NCI-H748 (cell line): ENCODE measurements at regions not wholly inside any gene's neighbourhood (a gene's known extent, or its start where the extent isn't known, plus 50 kb on each side); places are given as distances from the start of the nearest gene placed in this dataset.
"Not testable (repeated sequence)": the region's sequence is repeated elsewhere in the genome, so short reads cannot be mapped to it uniquely, and the experiment has no call there.

Source experiments
- DNase-seq: peaks from one replicate; lab custom pipeline; 2025; ENCODE audit not compliant: unreplicated experiment; lab: John Stamatoyannopoulos, UW

GRCh38 chr14:38357557-38357956 lies 101.7 kb upstream of the CLEC14A start:
- DNase-seq, result no peak

DNA sequence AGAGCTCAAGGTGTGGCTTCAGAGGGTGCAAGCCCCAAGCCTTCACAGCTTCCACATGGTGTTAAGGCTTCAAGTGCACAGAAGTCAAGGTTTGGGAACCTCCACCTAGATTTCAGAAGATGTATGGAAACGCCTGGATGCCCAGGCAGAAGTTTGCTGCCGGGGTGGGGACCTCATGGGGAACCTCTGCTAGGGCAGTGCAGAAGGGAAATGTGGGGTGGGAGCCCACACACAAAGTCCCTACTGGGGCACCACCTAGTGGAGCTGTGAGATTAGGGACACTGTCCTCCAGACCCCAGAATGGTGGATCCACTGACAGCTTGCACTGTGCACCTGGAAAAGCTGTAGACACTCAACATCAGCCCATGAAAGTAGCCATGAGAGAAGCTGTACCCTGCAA lies 99.6 kb upstream of the CLEC14A start:
- DNase-seq, result not testable (repeated sequence)

DNA sequence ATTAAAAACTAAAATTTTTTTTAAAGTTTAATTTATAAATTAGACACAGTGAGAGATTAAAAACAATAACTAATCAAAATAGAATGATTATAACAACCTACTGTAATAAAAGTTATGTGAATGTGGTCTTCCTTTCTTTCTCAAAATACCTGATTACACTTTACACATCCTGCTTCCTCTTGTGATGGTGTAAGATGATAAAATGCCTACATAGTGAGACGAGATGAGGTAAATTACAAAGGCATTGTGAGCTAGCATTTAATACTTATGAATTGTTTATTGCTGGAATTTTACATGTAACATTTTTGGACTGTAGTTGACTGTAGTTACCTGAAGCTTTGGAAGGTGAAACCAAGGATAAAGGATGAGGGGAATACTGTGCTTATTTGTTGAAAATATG lies 94.2 kb upstream of the CLEC14A start:
- no peak for DNase-seq

DNA sequence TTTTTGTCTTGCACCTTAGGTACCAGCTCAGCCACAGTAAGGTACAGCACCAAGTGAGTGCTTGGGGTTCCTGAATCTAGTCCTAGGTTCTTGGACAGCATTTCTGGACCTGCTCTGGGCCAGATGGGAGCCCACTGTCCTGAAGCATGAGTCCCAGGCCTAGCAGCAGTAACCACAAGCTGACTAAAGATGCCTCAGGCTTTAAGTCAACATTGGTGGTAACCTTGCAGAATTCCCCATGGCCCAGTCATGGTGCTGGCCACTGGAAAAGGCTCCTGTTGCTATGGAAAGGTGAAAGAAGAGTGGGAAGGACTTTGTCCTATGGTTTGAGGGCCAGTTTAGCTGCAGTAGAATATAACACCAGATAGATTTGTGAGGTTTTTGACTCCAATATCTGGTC lies 86.9 kb upstream of the CLEC14A start:
- DNase-seq, result no peak

- DNase-seq, result no peak
These were observed 83.8 kb upstream of the CLEC14A start for GRCh38 chr14:38339696-38340095.

- no peak for DNase-seq
These were observed 80.4 kb upstream of the CLEC14A start for GRCh38 chr14:38336298-38336697.

GRCh38 chr14:38330275-38330674 lies 74.4 kb upstream of the CLEC14A start:
- DNase-seq, result no peak

DNA sequence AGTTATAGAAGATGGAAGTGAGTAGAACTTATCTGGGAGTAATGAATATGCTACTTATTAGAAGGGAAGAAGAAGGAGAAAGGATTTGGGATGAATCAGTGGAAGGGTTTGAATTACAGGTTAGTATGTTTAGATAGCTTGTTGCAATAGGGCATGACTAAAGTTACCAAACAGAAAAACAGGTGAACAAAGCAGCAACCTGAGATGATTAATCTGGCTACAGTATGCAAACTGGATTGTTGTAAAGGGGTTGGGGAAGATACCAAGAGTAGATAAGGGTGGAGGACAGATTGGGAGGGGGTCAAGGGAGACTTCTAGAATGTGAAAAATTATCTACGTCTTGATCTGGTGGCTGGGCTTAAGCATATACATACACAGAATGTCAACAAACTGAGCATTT lies 73.4 kb upstream of the CLEC14A start:
- DNase-seq, result no peak

DNA sequence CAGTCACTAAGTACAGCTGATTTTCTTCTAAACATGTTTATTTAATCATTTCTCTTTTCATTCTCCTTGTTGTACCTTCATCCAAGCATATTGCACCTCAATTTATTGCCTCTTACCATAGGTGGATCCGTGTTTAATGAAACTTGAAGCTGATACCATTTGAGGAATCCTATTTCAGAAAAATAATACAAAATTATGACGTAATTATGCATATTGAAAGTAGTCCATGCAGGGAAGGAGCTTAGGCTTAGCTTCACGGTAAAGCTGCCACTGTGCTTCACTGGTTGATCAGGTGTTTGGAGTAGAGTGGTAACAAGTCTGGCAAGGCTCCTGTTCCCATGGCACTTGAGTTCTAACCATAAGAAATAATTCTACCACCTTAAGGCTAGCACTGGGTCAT lies 61.0 kb upstream of the CLEC14A start:
- no peak for DNase-seq

DNA sequence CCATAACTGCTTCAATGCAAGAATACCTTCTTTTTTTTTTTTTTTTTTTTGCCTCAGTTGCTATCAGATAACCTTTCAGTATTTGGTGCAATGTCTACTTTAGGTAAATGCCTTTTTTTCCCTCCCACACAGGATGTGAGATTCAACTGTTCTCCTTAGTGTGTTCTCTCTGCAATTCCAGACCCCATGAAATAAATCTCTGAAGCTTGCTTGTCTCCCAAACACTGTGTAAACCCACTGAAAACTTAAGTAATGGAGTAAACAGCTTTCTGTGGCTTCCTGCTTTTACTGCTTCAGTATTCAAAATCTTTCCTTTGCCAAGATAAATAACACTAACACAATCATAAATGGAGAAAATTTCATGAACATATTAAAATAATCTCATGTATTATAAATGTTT lies 55.8 kb upstream of the CLEC14A start:
- no peak for DNase-seq

GRCh38 chr14:38310420-38310995 lies 54.6 kb upstream of the CLEC14A start:
- DNase-seq, result no peak

GRCh38 chr14:38309522-38310277 lies 53.8 kb upstream of the CLEC14A start:
- no peak for DNase-seq
